GM19351 (cell line): ENCODE measurements at regions not wholly inside any gene's neighbourhood (a gene's known extent, or its start where the extent isn't known, plus 50 kb on each side); places are given as distances from the start of the nearest gene placed in this dataset.
"Not testable (repeated sequence)": the region's sequence is repeated elsewhere in the genome, so short reads cannot be mapped to it uniquely, and the experiment has no call there.

ENCODE experiments used
- ATAC-seq: cut with Tn5 transposase; IDR thresholded peaks from one replicate; pipeline ENCODE4 v1.9.1; 2021; ENCODE audit warnings: mild to moderate bottlenecking, moderate library complexity; ENCODE audit not compliant: unreplicated experiment

DNA sequence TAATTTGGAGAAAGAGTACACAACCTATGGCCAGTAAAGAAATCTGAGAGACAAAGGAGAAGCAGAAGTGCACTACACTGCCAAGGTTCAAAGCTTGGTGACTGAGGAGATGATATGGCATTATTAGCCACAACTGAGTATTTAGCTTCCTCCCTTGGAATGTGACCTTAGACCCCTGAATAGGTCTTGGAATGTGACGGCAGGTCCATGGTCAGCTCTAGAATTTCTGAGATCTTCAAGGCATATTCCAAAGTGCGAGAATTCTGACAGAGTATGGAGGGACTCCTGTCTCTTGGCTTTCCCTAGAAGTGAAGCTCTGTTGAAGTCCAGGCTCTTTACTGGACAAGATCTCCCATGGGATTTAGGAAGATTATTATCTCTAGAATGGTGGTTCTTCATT, 130.0 kb upstream of the FN1 start:
- no peak for ATAC-seq

DNA sequence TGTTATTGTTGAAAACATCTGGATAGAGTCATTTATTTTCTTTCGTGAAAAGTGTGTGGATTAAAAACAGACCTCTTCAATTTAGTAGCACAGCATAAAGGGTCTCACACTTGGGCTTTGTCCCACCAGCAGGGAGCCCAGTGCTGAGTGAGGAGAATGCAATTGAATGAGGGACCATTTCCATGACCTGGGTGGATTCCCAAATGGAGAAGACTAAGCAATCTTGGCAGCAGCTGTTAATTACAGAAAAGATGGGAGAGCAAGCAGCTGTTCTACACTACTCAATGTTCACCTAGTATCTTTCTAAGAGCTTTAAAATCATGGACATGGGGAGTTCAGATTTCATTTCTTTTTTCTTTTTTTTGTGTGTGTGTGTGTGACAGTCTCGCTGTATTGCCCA, 121.8 kb upstream of the FN1 start:
- ATAC-seq = no peak

DNA sequence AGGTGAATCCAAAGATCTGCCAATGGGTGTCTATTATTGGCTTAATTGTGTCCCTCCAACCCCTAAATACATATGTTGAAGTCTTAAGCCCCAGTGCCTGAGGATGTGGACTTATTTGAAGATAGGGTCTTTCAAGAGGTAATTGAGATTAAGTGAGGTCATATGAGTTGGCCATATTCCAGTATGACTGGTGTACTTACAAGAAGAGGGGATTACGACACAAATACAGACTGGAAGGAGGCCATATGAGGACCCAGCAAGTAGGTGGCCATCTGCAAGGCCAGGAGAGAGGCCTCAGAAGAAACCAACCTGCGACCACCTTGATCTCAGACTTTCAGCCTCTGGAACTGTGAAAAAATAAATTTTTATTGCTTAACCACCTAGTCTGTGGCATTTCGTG, 121.1 kb upstream of the FN1 start:
- ATAC-seq = no peak

DNA sequence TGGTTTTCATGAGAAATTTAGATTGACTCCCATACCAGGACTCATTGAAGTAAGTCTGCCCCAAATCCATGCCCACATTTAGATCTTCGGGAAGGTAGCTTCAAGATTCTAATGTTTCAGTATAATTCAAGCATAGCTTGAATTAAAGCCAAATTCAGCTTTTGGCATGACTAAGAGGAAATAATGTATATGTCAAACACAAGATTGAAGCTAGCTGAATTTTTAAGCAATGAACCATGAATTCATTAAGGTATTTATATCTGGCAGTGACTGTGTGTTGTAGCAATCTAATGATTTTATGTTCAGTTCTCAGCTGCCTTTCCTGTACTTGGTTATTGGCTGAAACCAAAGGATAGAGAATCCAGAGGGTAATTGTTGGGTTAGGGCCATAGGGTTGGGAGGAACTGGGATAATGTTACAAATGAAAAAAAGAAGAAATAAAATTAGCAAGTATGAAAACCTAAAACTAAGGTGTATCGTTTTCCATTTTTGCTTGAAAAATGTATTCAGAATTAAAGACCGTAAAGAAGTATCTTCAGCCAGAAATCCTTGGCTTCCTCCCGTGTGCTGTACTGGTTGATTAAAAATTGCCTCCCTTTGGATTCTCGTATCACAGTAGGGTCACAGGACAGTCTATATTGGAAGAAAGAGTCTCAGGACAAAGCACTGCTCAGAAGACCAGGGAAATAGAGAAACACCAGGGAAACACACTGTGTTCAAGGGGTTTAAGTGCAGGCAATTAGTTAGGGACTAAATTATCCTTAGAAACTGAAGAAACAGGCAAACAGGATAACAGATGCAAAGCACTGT, 119.0 kb upstream of the FN1 start:
- no peak for ATAC-seq

DNA sequence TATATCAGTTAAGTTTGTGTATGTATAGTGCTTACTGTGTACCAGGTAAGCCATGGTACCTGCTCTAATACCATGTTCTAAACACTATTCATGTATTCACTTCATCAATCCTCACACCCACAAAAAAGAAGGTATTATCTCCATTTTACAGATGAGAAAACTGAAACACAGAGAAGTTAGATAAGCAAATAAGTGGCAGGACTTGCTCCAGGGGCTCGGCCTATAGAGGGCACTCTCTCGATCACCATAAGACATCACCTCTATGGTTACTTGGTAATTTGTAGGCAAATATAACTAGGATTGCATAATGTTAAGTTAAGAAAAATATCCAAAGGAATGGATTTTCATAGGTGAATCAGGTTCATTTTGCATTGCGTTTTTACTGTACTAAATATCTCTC, 118.1 kb upstream of the FN1 start:
- no peak for ATAC-seq

DNA sequence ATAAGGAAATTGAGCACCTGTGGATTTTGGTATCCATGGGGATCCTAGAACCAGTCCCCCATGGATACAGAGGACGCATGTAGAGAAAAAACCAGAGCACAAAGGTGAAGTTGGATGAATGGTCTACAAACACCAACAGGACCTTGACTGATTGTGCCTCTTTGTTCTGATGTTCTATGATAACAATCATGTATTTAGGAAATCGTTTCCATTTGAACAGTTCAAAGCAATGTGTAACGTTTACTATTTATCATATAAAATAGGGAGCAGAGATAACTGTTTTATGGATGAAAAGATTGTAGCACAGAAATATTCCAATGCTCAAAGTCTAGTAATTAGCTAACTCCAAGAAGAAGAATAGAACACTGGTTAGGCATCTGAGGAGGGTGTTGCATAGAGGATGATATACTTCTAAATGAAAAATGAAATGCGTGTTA, 116.3 kb upstream of the FN1 start:
- ATAC-seq = no peak

DNA sequence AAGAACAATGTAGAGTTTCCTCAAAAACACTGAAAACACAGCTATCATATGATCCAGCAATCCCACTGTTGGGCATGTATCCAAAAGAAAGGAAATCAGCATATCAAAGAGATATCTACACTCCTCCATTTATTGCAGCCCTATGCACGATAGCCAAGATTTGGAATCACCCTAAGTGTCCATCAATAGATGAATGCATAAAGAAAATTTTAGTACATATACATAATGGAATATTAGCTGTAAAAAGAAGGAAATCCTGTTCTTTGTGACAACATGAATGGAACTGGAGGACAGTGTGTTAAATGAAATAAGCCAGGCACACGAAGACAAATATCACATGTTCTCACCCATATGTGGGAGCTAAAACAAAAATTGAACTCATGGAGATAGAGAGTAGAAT, 114.5 kb upstream of the FN1 start:
- no peak for ATAC-seq

DNA sequence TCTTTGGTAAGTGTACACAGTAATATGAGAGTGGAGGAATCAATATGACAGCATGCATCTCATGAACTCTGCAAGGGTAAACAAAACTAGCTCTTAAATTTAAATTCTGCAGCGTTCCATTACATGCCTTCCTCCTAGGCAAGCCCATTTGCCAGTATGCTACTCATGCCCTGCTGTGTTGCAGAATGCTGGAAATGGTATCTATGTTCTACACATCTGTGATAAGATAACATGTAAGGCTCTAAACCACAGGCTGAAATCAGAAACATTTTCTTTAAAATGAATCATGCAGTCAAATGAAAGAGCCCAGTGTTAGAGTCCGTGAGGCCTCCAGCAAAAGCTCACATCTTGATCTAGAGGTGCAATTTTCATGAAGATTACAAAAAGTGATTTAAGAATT, 112.8 kb upstream of the FN1 start:
- ATAC-seq = no peak

DNA sequence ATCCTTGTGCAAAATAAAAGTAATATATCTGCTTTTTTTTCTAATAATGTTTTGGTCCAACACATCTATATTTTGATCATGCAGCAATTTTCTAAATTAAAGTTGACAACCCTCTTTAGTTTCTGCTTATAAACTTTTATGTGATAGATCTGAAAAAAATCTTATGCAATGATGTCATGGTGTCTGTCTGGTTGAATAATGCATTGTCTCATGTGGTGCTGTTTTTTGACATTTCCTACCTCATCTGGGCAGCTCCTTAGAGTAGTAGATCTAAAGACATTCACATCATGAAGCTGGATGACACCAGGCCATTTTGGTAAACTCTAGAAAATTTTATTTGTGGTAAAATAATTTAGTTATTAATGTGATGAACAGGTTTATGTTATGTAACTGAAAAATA, 106.8 kb upstream of the FN1 start:
- ATAC-seq = no peak

DNA sequence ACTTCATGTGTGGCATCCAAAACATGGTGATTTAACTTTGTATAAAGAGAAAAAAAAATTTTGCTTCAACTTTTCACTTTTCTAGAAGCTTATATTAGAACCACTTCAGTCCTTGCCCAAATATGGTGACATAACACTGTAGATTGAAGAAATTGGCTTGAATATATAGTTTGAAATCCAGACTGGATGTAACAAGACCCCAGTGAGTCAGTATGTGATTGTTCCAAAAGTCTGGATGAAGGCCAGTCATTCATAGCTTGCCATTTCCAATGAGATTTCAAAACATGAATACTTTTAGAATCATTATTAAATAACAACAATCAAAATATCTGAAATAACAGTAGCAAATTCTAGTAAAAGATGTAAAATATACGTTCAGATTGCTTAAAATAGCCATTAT, 104.8 kb upstream of the FN1 start:
- ATAC-seq = no peak

DNA sequence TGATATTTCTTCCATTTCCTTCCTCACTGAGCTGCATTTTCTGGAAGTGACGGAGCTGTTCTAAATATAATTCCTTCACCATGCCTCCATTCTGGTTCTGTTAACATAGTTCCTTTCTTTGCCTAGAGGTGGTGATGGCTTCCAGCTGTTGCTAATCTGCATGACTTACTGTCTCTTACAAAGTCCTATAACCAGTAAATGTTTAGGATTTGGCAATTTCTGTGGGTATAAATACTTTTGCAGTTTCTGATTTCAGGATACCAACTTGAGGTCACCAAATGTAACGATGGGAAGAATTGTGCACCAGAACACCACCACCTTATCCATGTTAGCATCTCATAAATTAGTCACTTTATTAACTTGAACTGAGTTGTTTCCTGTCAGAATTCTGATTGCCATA, 101.7 kb upstream of the FN1 start:
- ATAC-seq = no peak

DNA sequence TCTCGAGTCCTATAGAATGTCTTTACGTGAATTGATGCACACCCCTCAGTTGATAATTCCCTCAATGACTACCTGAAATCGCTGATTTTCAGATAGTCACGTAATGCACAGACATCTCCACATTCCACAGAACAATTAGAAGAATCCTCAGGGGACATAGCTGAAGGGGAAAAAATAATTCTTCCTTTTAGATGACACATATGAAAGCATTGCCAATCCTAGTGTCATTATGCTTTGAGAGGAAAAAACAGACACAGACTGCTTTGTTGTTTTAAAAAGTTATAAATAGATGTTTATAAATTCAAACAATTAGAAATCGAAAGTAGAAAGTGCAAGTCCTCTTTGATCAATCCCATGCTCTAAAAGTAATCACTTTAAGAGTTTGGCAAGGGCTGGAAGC, 100.6 kb upstream of the FN1 start:
- no peak for ATAC-seq

DNA sequence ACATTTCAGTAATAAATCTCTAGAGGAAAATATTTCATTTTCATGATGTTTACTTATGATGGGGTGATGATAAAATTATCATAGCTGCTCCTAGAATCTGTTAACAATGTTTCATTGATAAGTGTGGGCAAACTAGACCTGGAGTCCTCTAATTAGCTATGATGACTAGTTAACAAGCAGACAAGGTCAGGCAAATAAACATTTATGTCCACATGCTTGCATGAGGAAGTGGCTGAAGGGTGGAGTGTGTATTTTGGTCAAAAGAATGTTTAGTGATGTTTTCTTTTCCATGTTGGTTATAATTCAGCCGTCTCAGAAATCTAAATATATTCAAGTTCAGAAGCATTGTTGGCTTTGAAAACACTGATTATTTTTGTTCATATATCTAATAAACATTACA, 99.9 kb upstream of the FN1 start:
- ATAC-seq = no peak

DNA sequence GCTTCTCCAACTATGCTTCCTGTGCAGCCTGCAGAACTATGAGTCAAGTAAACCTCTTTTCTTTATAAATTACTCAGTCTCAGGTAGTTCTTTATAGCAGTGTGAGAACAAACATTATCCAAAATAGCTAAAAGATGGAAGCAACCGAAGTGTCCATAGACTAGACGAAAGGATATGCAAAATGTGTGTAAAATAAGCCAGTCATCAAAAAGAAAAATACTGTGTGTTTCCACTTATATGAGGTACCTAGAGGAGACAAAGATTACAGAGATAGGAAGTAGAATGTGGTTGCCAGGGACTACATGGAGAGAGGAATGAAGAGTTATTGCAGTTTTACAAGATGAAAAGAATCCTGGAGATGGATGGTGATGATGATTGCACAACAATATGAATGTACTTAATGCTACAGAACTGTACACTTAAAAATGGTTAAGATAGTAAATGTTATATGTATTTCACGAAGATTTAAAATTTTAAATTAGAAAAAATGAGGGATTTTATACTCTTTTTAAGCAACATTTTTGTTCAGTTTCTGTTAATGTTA, 99.3 kb upstream of the FN1 start:
- no peak for ATAC-seq

DNA sequence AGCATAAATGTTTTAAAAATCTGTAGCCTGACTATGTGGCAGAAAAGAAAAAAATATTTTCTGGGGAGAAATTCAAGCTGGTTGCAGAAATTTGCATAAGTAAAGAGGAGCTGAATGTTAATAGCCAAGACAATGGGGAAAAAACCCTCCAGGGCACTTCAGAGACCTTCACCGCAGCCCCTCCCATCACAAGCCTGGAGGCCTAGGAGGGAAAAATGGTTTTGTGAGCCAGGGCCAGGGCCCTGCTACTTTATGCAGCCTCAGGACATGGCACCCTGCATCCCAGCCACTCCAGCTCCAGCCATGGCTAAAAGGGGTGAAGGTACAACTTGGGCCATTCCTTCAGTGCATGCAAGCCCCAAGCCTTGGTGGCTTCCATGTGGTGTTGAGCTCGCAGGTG, 97.8 kb upstream of the FN1 start:
- ATAC-seq = not testable (repeated sequence)

DNA sequence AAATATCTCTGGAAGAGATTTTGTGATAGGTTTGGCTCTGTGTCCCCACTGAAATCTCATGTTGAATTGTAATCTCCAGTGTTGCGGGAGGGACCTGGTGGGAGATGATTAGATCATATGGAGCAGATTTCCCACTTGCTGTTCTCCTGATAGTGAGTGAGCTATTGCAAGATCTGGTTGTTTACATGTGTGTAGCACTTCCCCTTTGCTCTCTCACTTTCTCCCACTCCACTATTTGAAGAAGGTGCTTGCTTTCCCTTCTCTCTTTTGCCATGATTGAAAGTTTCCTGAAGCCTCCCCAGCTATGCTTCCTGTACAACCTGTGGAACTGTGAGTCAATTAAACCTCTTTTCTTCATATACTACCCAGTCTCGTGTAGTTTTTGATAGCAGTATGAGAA, 97.0 kb upstream of the FN1 start:
- ATAC-seq = no peak

DNA sequence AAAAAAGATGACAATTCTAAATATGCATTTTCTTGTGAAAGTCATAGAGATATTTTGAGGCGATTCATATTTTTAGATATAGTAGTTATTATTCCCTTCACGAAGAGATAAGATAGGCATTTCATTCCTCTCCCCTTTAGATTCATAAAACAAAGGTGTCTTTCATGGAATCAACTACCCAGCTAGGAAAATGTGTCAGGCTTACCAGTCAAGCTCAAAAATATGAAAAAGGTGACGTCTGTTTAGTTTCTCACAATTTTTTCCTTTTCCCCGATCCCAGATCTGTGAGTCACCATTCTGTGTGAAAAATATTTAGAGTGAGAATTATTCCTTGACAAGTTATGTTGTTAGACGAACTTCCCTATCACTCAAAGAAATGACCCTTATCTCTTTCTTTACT, 95.4 kb upstream of the FN1 start:
- no peak for ATAC-seq

DNA sequence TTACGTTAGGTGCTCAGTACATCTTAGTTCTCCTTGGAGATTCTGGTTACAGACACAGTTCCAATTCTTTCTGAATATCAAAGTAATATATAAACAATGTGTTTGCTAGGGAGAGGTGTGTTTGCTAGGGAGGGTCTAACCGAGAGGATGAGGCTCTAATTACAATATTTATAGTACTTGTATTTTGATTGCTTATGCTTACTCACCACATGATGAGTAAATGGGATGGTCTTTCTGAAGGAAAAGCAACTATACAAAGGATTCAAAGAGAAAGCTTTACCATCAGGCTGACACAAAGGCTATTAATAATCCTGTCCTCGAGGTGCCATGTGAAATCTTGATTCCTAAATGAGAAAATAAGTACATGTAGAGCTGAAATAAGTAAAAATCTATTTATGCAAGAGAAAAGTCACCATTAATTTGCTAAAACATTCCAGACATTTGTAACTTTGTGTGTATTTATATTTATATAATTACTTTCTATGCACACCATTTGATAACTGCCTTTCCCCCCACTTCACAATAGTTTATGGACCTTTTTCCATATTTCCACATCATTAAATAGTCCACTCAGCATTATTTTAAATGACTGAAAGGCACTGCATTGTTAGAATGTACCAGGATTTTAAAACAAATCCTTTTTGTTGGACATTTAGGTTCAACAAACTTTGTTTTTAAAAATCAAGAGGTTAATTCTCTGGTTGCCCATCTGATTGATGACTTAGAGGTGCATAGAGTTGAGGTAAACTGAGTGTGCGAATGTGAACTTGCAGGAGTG, 94.5 kb upstream of the FN1 start:
- ATAC-seq = no peak

DNA sequence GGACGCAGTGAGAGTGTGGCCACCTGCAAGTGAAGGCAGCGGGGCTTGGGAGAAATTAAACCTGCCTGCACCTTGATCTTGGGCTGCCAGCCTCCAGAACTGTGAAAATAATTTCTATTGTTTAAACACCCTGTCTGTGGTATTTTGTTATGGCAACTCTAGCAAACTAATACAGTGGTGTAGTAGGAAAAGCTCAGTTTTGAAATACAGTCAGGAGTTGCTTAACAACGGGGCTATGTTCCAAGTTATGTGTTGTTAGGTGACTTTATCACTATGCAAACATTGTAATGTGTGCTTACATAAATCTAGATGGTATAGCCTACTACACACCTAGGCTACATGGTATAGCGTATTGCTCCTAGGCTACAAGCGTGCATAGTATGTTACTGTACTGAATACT, 93.4 kb upstream of the FN1 start:
- no peak for ATAC-seq

DNA sequence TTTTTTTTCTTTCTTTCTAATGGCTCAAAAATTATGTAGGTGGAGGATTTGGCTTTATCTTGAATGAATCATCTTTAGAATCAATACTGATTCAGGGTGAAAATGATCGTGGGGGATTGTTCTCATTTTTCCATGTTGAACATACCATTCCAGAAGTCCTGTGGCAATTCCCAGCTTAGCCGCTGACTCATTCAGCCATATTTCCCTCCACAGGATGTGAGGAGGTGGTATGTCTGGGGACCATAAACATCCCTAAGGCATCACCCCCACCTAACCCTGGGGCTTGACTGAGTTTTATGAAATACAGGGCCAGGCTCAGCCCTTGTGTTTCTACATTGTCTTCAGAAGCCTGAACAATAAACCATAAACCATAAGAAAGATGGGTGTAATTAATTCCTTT, 92.7 kb upstream of the FN1 start:
- no peak for ATAC-seq

DNA sequence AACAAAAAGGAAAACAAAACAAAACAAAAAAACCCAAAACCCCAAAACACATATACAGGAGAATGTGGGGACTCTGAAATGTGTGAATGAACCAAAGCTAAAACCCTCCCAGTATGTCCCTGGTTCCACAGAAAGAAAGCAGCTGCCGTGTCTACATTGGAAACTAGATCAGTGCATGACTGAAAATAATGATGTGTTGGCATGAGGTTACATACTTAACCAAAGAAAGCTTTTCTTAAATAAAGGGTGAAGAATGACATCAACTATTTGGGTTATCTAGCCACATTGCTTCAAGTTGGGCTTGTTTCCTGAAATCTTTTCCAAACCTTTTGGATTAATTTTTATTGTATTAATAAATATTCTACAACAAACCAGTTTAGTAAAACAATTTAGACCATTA, 91.9 kb upstream of the FN1 start:
- ATAC-seq = no peak

DNA sequence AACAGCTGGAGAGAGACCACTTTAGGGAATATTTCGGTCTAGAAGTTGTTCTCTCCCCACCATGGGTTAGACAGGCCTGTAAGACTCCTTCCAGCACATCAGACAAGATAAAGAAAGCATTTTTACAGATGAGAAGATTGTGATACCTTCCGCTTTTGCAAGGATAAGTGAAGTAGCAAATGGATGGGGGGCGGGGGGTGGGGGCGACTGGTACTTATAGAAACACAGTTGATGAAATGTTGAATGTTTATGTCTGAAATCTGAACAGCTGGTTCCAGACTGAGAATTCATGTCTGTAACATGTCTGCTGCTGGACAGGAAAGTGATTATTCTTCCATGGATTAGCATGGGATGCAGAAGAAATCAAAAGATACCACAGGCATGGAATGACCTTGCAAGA, 90.5 kb upstream of the FN1 start:
- no peak for ATAC-seq
